CD14-positive monocyte (primary cell): ENCODE measurements at regions not wholly inside any gene's neighbourhood (a gene's known extent, or its start where the extent isn't known, plus 50 kb on each side); places are given as distances from the start of the nearest gene placed in this dataset.
A peak's percentile ranks its signal among the peaks of the same experiment; 100 is the strongest.

Source experiments
- DNase-seq, 3 donors: peaks; one replicate each; pipeline ENCODE4 v3.0.0-alpha.2; 2011 to 2022
- H2AFZ ChIP-seq: 2 replicates; pipeline ENCODE4 v1.6.0; 2012; ENCODE audit warnings: mild to moderate bottlenecking, low read depth, low read length, inconsistent platforms; ENCODE audit not compliant: insufficient read depth, poor library complexity, severe bottlenecking
- H3K27ac ChIP-seq, 2 donors: 1 replicate in 1 of 2; 2 replicates in 1 of 2; pipeline ENCODE4 v1.5.1; 2012 to 2013; ENCODE audit warnings: low read length in 2 of 2, control low read depth in 1 of 2, inconsistent platforms in 1 of 2, low read depth in 1 of 2, mild to moderate bottlenecking in 1 of 2
- H3K27me3 ChIP-seq, 2 donors: one replicate each; pipeline versions ENCODE4 v1.6.0 to v1.6.1; 2011 to 2013; ENCODE audit warnings: low read length in 2 of 2; ENCODE audit not compliant: control insufficient read depth in 2 of 2, insufficient read depth in 2 of 2
- H3K36me3 ChIP-seq, 2 donors: replicated peaks in 1 of 2; 1 replicate in 1 of 2; 2 replicates in 1 of 2; pipeline versions ENCODE4 v1.5.1 to v1.6.1; 2012 to 2013; ENCODE audit warnings: low read length in 2 of 2, control low read depth in 1 of 2, inconsistent platforms in 1 of 2, mild to moderate bottlenecking in 1 of 2; ENCODE audit not compliant: insufficient read depth in 2 of 2, control insufficient read depth in 1 of 2
- H3K4me1 ChIP-seq, 2 donors: 1 replicate in 1 of 2; 2 replicates in 1 of 2; pipeline versions ENCODE4 v1.5.1 to v1.6.1; 2012 to 2013; ENCODE audit warnings: low read length in 2 of 2, control low read depth in 1 of 2, inconsistent platforms in 1 of 2, mild to moderate bottlenecking in 1 of 2, moderate library complexity in 1 of 2; ENCODE audit not compliant: insufficient read depth in 2 of 2, control insufficient read depth in 1 of 2
- H3K4me2 ChIP-seq: replicated peaks from 2 replicates; pipeline ENCODE3; 2012; ENCODE audit warnings: low read length, moderate library complexity, mild to moderate bottlenecking; ENCODE audit not compliant: poor library complexity, severe bottlenecking; ENCODE audit errors: extremely low read depth
- H3K4me3 ChIP-seq, 3 experiments: fragments of 200-600 bp in 1 of 3; sonication (generic) in 1 of 3; replicated peaks in 1 of 3; 1 replicate in 2 of 3; 2 replicates in 1 of 3; pipeline ENCODE4 v1.5.1; 2011 to 2013; ENCODE audit warnings: low read length in 3 of 3, mild to moderate bottlenecking in 3 of 3, control low read depth in 2 of 3, low read depth in 2 of 3, inconsistent platforms in 1 of 3, moderate library complexity in 1 of 3
- H3K79me2 ChIP-seq: 2 replicates; pipeline ENCODE4 v1.6.0; 2012; ENCODE audit warnings: mild to moderate bottlenecking, control low read depth, inconsistent platforms, low read length, moderate library complexity; ENCODE audit not compliant: insufficient read depth
- H3K9ac ChIP-seq: 2 replicates; pipeline ENCODE4 v1.6.0; 2017; ENCODE audit warnings: low read length, mild to moderate bottlenecking; ENCODE audit not compliant: insufficient read depth, poor library complexity, severe bottlenecking
- H3K9me3 ChIP-seq, 2 donors: replicated peaks in 1 of 2; 1 replicate in 1 of 2; 2 replicates in 1 of 2; pipeline versions ENCODE4 v1.5.1 to v1.6.1; 2012 to 2013; ENCODE audit warnings: low read length in 2 of 2, control low read depth in 1 of 2; ENCODE audit not compliant: control insufficient read depth in 1 of 2, insufficient read depth in 1 of 2
- H4K20me1 ChIP-seq: 2 replicates; pipeline ENCODE4 v1.6.0; 2012; ENCODE audit warnings: mild to moderate bottlenecking, low read length, control low read depth, moderate library complexity; ENCODE audit not compliant: insufficient read depth
- H3K27ac Mint-ChIP-seq, 7 donors: one replicate each; pipeline ENCODE4 v1.8.0; 2020; ENCODE audit warnings: mild to moderate bottlenecking in 7 of 7, mixed read lengths in 7 of 7, moderate library complexity in 6 of 7, inconsistent platforms in 2 of 7
- H3K27me3 Mint-ChIP-seq, 3 donors: one replicate each; pipeline ENCODE4 v1.8.0; 2021 to 2022; ENCODE audit warnings: low read depth in 3 of 3, mild to moderate bottlenecking in 3 of 3, mixed read lengths in 3 of 3, moderate library complexity in 3 of 3, inconsistent platforms in 1 of 3
- H3K36me3 Mint-ChIP-seq, 2 donors: one replicate each; pipeline ENCODE4 v1.8.0; 2020; ENCODE audit warnings: mixed read lengths in 2 of 2, inconsistent platforms in 1 of 2, mild to moderate bottlenecking in 1 of 2
- H3K4me1 Mint-ChIP-seq: one replicate; pipeline ENCODE4 v1.8.0; 2020; ENCODE audit warnings: mild to moderate bottlenecking, mixed read lengths
- H3K4me3 Mint-ChIP-seq, 2 donors: one replicate each; pipeline ENCODE4 v1.8.0; 2020; ENCODE audit warnings: mild to moderate bottlenecking in 2 of 2, mixed read lengths in 2 of 2, moderate library complexity in 1 of 2
- H3K9me3 Mint-ChIP-seq, 7 donors: one replicate each; pipeline ENCODE4 v1.8.0; 2020 to 2022; ENCODE audit warnings: mixed read lengths in 7 of 7, mild to moderate bottlenecking in 6 of 7, moderate library complexity in 6 of 7, inconsistent platforms in 2 of 7
- CTCF ChIP-seq: fragments of 200-600 bp; IDR thresholded peaks from one replicate; pipeline ENCODE4 v1.8.0; 2022; ENCODE audit warnings: antibody characterized with exemption, mild to moderate bottlenecking
- WGBS: methylation state at CpG from one replicate; pipeline ENCODE4 v1.1.5; 2013; ENCODE audit warnings: missing lambda C conversion rate; ENCODE audit not compliant: insufficient coverage; 5-methylcytosine and 5-hydroxymethylcytosine counted together
- intact Hi-C, 2 donors: fragments of 100-400 bp; cut with micrococcal nuclease; formaldehyde crosslinking; loops; one replicate each; pipeline versions ENCODE4 v1.15.0 to v1.15.1; 2023

GRCh38 chr18:44624052-44624451, 56.6 kb upstream of the SETBP1 start:
- peaks cover 0 to 2% (median 0%) of the 10 kb centered on the region in 3 donors for H3K27me3 Mint-ChIP-seq
- no peaks in the 10 kb centered on the region for H3K9me3 ChIP-seq

DNA sequence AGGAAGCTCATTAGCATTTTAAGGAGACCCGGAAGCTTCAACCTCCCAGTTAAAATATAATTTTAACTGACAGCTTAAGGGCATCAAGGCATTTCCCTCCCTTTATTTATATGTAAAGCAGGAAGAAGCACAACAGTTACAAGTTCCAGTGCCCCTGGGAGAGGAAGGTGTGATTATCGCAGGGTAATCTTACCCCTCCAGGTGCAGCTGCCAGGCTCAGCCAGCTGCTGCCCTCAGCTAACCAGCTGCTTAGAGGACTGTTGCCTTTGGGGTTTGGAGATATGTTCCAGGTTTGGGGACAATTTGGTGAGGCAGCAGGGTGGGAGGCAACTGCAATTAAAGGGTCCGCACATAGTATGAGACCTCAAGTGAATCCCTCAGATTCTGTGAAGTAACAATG, 55.3 kb upstream of the SETBP1 start:
- WGBS: 90% methylated on average over 1 of the region's 3 CpGs
- H3K4me2 ChIP-seq: no peak overlapping the region
- TF ChIP-seq CTCF: no peak
- H3K9ac ChIP-seq: no peak overlapping the region
- Mint-ChIP-seq H3K4me3 (no peak overlapping the region), H3K27ac (peak overlapping the region in 2 of 7 donors; percentile 26 to 43), H3K9me3 (no peaks in the 10 kb centered on the region), H3K36me3 (no peaks in the 10 kb centered on the region), H3K4me1 (peaks cover 7% of the 10 kb centered on the region), H3K27me3 (peaks cover 0 to 2% (median 0%) of the 10 kb centered on the region in 3 donors)
- no peaks in the 10 kb centered on the region for H3K36me3 ChIP-seq
- intact Hi-C loops: no loop called here
- no peaks in the 10 kb centered on the region for H3K79me2 ChIP-seq
- H3K4me1 ChIP-seq: no peaks in the 10 kb centered on the region
- no peak for DNase-seq
- H3K4me3 ChIP-seq: no peak overlapping the region
- H2AFZ ChIP-seq: no peak overlapping the region
- no peak overlapping the region for H3K27ac ChIP-seq
- no peaks in the 10 kb centered on the region for H3K9me3 ChIP-seq
- no peaks in the 10 kb centered on the region for H3K27me3 ChIP-seq
- H4K20me1 ChIP-seq: no peaks in the 10 kb centered on the region

More at GRCh38 chr18:44624052-44624451, 56.6 kb upstream of the SETBP1 start:
- no peaks in the 10 kb centered on the region for H3K36me3 Mint-ChIP-seq
- H3K27me3 ChIP-seq: no peaks in the 10 kb centered on the region
- no peak overlapping the region for H3K4me3 Mint-ChIP-seq
- no peaks in the 10 kb centered on the region for H4K20me1 ChIP-seq
- H3K27ac Mint-ChIP-seq: no peak overlapping the region
- no peak overlapping the region for H3K9ac ChIP-seq
- H3K4me1 Mint-ChIP-seq: peaks cover 7% of the 10 kb centered on the region
- H3K4me1 ChIP-seq: no peaks in the 10 kb centered on the region
- H3K79me2 ChIP-seq: no peaks in the 10 kb centered on the region
- TF ChIP-seq CTCF: no peak
- H3K4me3 ChIP-seq: no peak overlapping the region
- intact Hi-C loops: no loop called here
- no peak for DNase-seq
- no peak overlapping the region for H2AFZ ChIP-seq
- no peak overlapping the region for H3K27ac ChIP-seq
- no peak overlapping the region for H3K4me2 ChIP-seq
- H3K36me3 ChIP-seq: no peaks in the 10 kb centered on the region
- H3K9me3 Mint-ChIP-seq: peaks cover 0 to 2% (median 0%) of the 10 kb centered on the region in 7 donors
